Large intestine (tissue), 3 donors: ENCODE measurements at regions not wholly inside any gene's neighbourhood (a gene's known extent, or its start where the extent isn't known, plus 50 kb on each side); places are given as distances from the start of the nearest gene placed in this dataset.

Experiments
- DNase-seq, 2 donors: peaks; one replicate each; pipeline versions ENCODE4 v3.0.0 to v3.0.0-alpha.2; 2013
- H3K27ac ChIP-seq: one replicate; pipeline ENCODE4 v1.5.1; 2013; ENCODE audit warnings: low read length
- H3K27me3 ChIP-seq: 2 replicates; pipeline ENCODE4 v1.6.1; 2013; ENCODE audit warnings: low read length; ENCODE audit not compliant: control insufficient read depth, insufficient read depth
- H3K36me3 ChIP-seq: 2 replicates; pipeline ENCODE4 v1.6.1; 2013; ENCODE audit warnings: low read length; ENCODE audit not compliant: control insufficient read depth, insufficient read depth
- H3K4me1 ChIP-seq: one replicate; pipeline ENCODE4 v1.6.1; 2013; ENCODE audit warnings: low read length; ENCODE audit not compliant: control insufficient read depth, insufficient read depth
- H3K4me3 ChIP-seq: one replicate; pipeline ENCODE4 v1.5.1; 2013; ENCODE audit warnings: low read length
- H3K9me3 ChIP-seq: one replicate; pipeline ENCODE4 v1.6.1; 2013; ENCODE audit warnings: mild to moderate bottlenecking, low read depth, low read length, moderate library complexity; ENCODE audit not compliant: control insufficient read depth
- WGBS: methylation state at CpG from one replicate; pipeline ENCODE4 v1.1.5; 2013; ENCODE audit warnings: low lambda C conversion rate; ENCODE audit not compliant: insufficient coverage; 5-methylcytosine and 5-hydroxymethylcytosine counted together

DNA sequence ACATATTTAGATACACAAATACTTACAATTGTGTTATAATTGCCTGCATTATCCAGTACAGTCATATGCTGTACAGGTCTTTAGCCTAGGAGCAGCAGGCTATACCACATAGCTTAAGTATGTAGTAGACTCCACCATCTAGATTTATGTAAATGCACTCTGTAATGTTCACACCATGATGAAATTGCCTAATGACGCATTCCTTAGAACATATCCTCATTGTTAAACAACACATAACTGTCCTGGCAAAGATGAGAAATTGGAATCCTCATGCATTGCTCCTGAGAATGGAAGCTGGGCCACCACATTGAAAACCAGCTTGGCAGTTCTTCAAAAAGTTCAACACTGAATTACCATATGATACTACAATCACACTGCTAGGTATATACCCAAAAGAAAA, 1002.8 kb upstream of the CELF2 start:
- no CpG with 5 or more reads among the region's 1 CpG for WGBS
- no peaks in the 10 kb centered on the region for H3K27me3 ChIP-seq
- no peaks in the 10 kb centered on the region for H3K9me3 ChIP-seq
- no peaks in the 10 kb centered on the region for H3K4me1 ChIP-seq
- no peak overlapping the region for H3K4me3 ChIP-seq
- no peak overlapping the region for H3K27ac ChIP-seq
- no peak for DNase-seq
- no peaks in the 10 kb centered on the region for H3K36me3 ChIP-seq

DNA sequence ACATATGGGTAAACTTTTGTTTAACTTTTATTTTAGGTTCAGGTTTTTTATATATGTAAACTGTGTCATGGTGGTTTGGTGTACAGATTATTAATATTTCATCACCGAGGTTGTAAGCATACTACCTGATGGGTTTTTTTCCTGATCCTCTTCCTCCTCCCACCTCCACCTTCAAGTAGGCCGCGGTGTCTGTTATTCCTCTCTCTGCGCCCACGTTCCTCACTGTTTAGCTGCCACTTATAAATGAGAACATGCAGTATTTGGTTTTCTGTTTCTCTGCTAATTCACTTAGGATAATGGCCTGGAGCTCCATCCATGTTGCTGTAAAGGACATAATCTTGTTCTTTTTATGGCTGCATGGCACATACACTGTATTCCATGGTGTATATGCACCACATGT, 1000.0 kb upstream of the CELF2 start:
- WGBS = 83% methylated on average over 3 of the region's 5 CpGs
- no peaks in the 10 kb centered on the region for H3K27me3 ChIP-seq
- no peak overlapping the region for H3K27ac ChIP-seq

DNA sequence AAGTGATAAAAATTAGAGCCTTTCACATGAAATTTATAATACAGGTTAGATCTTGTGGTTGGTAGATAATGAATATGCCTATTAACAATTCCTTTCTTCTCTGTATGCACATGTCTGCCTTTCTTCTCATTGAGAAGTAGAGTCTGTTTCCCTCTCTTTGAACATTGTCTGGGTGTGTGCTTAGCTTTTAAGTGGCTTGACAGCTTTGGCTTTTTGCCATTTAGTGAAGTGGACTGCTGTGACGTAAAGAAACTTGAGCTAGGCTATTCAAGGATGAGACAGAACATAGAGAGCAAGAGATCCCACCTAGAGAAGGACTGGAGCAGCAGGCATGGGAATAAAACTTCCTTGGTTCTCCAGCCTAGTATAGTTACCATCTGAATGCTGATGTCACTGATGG, 996.7 kb upstream of the CELF2 start:
- no peak for DNase-seq
- Histone ChIP-seq H3K36me3 (no peaks in the 10 kb centered on the region), H3K27ac (no peak overlapping the region), H3K27me3 (no peaks in the 10 kb centered on the region), H3K4me3 (no peak overlapping the region), H3K4me1 (no peaks in the 10 kb centered on the region), H3K9me3 (no peaks in the 10 kb centered on the region)
- WGBS = no CpG with 5 or more reads among the region's 1 CpG

More for the DNA sequence above, 1000.0 kb upstream of the CELF2 start:
- no peak overlapping the region for H3K4me3 ChIP-seq
- no peaks in the 10 kb centered on the region for H3K9me3 ChIP-seq
- no peak for DNase-seq
- no peaks in the 10 kb centered on the region for H3K4me1 ChIP-seq
- no peaks in the 10 kb centered on the region for H3K36me3 ChIP-seq

DNA sequence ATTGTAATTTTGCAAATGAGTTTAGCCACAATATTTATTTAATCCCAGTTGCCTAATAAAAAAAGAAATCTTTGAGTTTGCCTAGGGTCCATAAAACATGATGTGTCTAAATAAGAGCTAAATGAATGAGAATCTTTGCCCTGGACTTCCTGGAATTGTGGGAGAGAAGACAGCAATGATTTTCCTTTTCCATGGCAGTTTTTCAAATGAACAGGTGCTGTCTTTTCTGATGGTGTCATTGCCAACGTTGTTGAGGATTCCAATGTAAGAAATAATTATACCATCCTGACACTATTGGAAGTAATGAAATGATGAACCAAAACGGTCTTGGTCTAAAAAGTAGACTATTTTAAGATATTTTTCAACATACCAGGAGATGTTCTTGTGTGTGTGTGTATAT, 984.7 kb upstream of the CELF2 start:
- H3K27me3 ChIP-seq = no peaks in the 10 kb centered on the region
- 72% methylated on average over 2 of the region's 2 CpGs for WGBS
- H3K9me3 ChIP-seq = peaks cover 2% of the 10 kb centered on the region
- no peak for DNase-seq
- H3K4me3 ChIP-seq = no peak overlapping the region
- no peaks in the 10 kb centered on the region for H3K4me1 ChIP-seq
- no peaks in the 10 kb centered on the region for H3K36me3 ChIP-seq
- no peak overlapping the region for H3K27ac ChIP-seq

DNA sequence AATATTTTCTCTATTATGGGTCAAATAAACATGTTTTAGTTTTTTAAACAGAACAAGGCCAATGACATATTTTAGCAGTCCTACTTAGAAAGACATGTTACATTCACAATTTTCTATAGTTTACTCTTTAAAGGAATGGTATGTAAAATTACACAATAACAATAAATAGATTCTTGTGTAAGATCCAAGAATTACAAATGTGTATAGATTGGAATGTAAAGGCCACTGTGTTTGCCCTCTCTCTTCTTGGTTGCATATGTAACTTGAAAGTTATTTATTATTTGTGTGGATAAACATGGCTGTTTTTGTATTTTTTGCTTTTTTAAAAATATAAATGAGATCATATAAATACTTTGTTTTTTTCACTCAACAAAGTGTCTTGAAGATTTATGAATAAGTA, 979.3 kb upstream of the CELF2 start:
- H3K27ac ChIP-seq = no peak overlapping the region
- no peak overlapping the region for H3K4me3 ChIP-seq
- no peaks in the 10 kb centered on the region for H3K36me3 ChIP-seq
- H3K4me1 ChIP-seq = peaks cover 19% of the 10 kb centered on the region
- no peaks in the 10 kb centered on the region for H3K27me3 ChIP-seq
- no peak for DNase-seq
- peaks cover 2% of the 10 kb centered on the region for H3K9me3 ChIP-seq

DNA sequence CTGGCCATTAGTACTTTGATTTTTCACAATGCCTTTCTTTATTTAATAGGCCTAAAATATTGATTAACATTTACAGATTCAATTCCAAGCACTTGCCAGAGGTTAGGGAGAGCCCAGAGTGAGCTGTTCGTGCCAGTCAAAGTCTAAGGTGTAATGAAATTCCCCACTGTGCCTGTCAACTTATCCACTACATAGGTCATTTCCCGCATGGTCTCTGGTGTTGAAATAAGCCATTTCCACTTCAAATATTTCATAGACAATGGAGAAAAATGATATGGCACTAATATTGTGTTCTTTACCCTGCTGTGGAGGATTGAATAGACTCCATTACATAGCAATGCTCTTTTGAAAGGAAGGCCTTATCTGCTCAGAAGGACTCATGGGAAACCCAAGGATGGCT, 978.1 kb upstream of the CELF2 start:
- DNase-seq = peak; percentile 35 to 52
- Histone ChIP-seq H3K27me3 (no peaks in the 10 kb centered on the region), H3K4me1 (peaks cover 26% of the 10 kb centered on the region), H3K4me3 (no peak overlapping the region), H3K27ac (peak overlapping the region; percentile 23), H3K9me3 (peaks cover 2% of the 10 kb centered on the region), H3K36me3 (no peaks in the 10 kb centered on the region)
- no CpG with 5 or more reads among the region's 2 CpGs for WGBS

DNA sequence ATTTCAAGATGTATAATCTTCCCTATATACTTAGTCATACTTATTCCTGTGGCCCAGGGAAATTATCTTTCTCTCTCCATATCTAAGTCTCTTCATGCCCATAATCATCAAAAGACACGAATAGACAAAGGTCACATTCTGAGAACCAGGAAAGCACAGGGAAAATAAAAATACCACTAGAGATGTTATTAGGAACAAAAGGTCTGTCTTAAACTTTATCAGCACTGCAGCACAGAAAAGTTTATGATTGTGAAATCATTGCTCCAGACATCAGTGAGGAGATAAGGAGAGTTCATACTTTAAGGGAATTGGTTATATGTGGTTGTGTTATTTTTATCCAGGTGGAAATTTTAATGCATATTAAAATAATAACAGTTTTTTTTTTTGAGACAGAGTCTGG, 974.6 kb upstream of the CELF2 start:
- Histone ChIP-seq H3K9me3 (no peaks in the 10 kb centered on the region), H3K4me3 (no peak overlapping the region), H3K4me1 (peaks cover 31% of the 10 kb centered on the region), H3K27ac (peak overlapping the region; percentile 53), H3K27me3 (no peaks in the 10 kb centered on the region), H3K36me3 (no peaks in the 10 kb centered on the region)
- 0% methylated on average over 1 of the region's 1 CpG for WGBS
- DNase-seq = peak; percentile 68 to 80

DNA sequence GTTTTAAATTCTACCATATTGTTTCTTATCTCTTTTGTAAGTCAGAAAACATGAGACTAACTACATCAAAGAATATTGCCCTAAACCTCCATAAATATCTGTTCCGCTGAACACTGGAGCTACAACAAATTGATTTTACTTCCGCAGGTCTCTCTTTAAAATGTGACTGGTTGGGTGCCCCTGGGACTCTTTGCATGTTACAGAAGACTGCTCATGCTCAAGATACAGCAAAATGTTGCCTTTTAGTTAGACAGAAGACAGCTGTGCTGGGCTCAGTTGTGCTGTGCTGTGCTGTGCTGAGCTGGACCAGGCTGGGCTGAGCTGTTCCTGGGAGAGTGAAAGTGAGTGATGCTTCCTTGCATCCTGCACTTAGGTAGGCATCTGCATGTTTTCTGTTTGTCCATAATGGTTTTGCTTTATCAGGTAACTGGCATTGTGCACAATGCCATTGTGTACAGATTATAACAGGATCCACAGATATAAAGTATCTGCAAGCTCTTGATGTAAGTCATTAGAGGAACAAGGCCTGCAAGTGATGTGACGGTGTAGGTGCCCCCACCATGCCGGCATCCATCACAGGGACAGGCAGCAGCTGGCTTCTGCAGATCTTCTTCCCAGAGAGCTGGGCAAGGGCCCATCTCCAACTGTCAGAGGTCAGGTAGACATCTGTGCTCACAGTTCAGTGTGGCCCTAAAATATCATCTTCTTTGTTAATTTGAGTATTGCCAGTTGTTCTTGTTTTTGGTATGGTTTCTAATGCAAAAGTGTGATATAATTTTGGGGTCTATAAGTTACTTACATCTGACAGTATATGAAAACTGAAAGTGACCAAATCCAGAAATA, 972.5 kb upstream of the CELF2 start:
- H3K36me3 ChIP-seq = no peaks in the 10 kb centered on the region
- peaks cover 2% of the 10 kb centered on the region for H3K9me3 ChIP-seq
- no peaks in the 10 kb centered on the region for H3K27me3 ChIP-seq
- DNase-seq = no peak
- no peak overlapping the region for H3K4me3 ChIP-seq
- no CpG with 5 or more reads among the region's 4 CpGs for WGBS
- peak overlapping the region; percentile 5 for H3K27ac ChIP-seq
- peaks cover 28% of the 10 kb centered on the region for H3K4me1 ChIP-seq

DNA sequence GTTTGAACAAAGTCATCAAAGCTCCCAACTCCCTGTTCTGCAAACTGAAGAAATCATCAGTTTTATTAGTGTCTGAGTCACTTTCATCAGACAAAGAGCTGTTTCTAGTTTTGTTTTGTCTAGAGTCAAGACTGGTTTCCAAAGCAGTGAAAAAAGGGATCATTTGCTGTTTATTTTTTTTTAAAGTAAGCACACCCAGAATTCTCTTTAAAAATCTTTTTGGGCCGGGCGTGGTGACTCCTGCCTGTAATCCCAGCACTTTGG, 972.0 kb upstream of the CELF2 start:
- Histone ChIP-seq H3K4me3 (no peak overlapping the region), H3K9me3 (peaks cover 2% of the 10 kb centered on the region), H3K36me3 (no peaks in the 10 kb centered on the region), H3K4me1 (peaks cover 28% of the 10 kb centered on the region), H3K27me3 (no peaks in the 10 kb centered on the region), H3K27ac (no peak overlapping the region)
- DNase-seq = peak in 1 of 2 donors; percentile 42
- WGBS = no CpG with 5 or more reads among the region's 2 CpGs

DNA sequence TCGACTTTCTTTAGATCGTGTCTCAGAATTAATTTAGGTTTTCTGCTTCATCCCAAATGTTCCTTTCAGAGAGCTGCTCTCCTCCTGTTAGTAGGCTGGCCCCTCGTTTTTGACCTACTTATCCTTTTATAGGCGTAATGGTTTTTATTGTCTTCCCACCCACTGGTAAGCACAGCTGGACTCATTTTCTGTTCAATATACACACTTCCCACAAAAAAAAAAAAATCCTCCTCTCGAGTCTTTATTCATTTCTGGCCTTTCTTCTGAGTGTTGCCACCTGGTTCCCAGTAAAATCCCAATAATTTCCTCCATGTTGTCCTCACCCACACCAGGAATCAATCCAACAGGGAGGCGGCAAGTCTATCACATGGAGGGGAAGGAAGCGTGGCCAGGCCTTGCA, 970.2 kb upstream of the CELF2 start:
- Histone ChIP-seq H3K27me3 (no peaks in the 10 kb centered on the region), H3K27ac (no peak overlapping the region), H3K4me1 (peaks cover 25% of the 10 kb centered on the region), H3K36me3 (no peaks in the 10 kb centered on the region), H3K4me3 (no peak overlapping the region), H3K9me3 (peaks cover 2% of the 10 kb centered on the region)
- WGBS = 83% methylated on average over 2 of the region's 7 CpGs
- DNase-seq = no peak

DNA sequence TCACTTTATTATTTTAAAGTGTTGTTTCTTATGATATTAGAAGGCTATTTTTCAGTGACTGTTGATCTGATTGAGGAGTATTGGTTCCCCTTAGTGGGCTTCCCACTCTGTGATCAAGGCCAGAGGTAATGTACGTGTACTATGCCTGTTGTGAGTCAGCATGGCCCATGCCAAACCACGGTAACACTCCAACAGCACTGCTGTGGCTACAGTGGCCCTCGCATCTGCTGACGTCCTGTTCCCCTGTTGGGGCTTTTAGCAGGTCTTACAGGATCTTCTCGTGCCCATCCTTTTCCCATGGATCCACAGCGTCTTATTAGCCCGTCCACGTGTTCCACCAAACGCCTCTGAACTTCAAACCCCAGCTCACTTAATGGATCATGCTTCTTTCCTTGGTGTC, 964.6 kb upstream of the CELF2 start:
- Histone ChIP-seq H3K36me3 (no peaks in the 10 kb centered on the region), H3K4me3 (no peak overlapping the region), H3K9me3 (peaks cover 2% of the 10 kb centered on the region), H3K27me3 (no peaks in the 10 kb centered on the region), H3K4me1 (peaks cover 15% of the 10 kb centered on the region), H3K27ac (peak overlapping the region; percentile 37)
- DNase-seq = no peak
- WGBS = no CpG with 5 or more reads among the region's 9 CpGs
